Stomach (tissue), 8 donors: ENCODE measurements at regions not wholly inside any gene's neighbourhood (a gene's known extent, or its start where the extent isn't known, plus 50 kb on each side); places are given as distances from the start of the nearest gene placed in this dataset.
"Not testable (repeated sequence)": the region's sequence is repeated elsewhere in the genome, so short reads cannot be mapped to it uniquely, and the experiment has no call there.

Experiments used
- DNase-seq, 2 donors: peaks; one replicate each; pipeline versions ENCODE4 v3.0.0 to v3.0.0-alpha.2; 2013 to 2019
- H3K27ac ChIP-seq, 5 donors: fragments of 200-600 bp in 4 of 5; sonication (generic) in 4 of 5; one replicate each; pipeline ENCODE4 v1.5.1; 2013 to 2019; ENCODE audit warnings: mild to moderate bottlenecking in 1 of 5, moderate library complexity in 1 of 5
- H3K27me3 ChIP-seq, 3 donors: fragments of 200-600 bp; sonication (generic); one replicate each; pipeline ENCODE4 v1.5.1; 2017 to 2019; ENCODE audit warnings: mixed run types in 1 of 3
- H3K36me3 ChIP-seq, 4 donors: fragments of 200-600 bp; sonication (generic); 1 replicate in 3 of 4; 2 replicates in 1 of 4; pipeline ENCODE4 v1.5.1; 2016 to 2019
- H3K4me1 ChIP-seq, 4 donors: fragments of 200-600 bp; sonication (generic); one replicate each; pipeline ENCODE4 v1.5.1; 2016 to 2019
- H3K4me3 ChIP-seq, 4 donors: fragments of 200-600 bp; sonication (generic) in 3 of 4; one replicate each; pipeline ENCODE4 v1.5.1; 2016 to 2019; ENCODE audit warnings: mild to moderate bottlenecking in 1 of 4
- H3K9me3 ChIP-seq, 4 donors: fragments of 200-600 bp; sonication (generic); one replicate each; pipeline ENCODE4 v1.5.1; 2016 to 2019
- CTCF ChIP-seq, 7 experiments: fragments of 450-650 bp in 4 of 7; fragments of 200-600 bp in 3 of 7; sonication (generic) in 3 of 7; IDR thresholded peaks; one replicate each; pipeline ENCODE4 v1.5.1; 2016 to 2019; ENCODE audit warnings: antibody characterized with exemption in 7 of 7, control low read depth in 2 of 7, mild to moderate bottlenecking in 1 of 7
- EP300 ChIP-seq: sonication (generic); formaldehyde crosslinking; IDR thresholded peaks from one replicate; pipeline ENCODE4 v1.6.1; 2017; ENCODE audit warnings: antibody characterized with exemption
- POLR2A ChIP-seq, 4 donors: fragments of 450-650 bp; IDR thresholded peaks; one replicate each; pipeline ENCODE4 v1.6.1; 2016; ENCODE audit warnings: antibody characterized with exemption in 4 of 4, control low read depth in 2 of 4, mild to moderate bottlenecking in 1 of 4, moderate library complexity in 1 of 4
- POLR2AphosphoS5 ChIP-seq, 3 donors: sonication (generic); formaldehyde crosslinking; IDR thresholded peaks; one replicate each; pipeline ENCODE4 v1.6.1; 2016; ENCODE audit warnings: antibody characterized with exemption in 3 of 3
- WGBS, 5 donors: extraction: QIAGEN DNeasy Blood & Tissue Kit in 3 of 5; methylation state at CpG; one replicate each; pipeline versions ENCODE4 v1.1.5 to v1.1.7; 2013 to 2018; 5-methylcytosine and 5-hydroxymethylcytosine counted together
- intact Hi-C: fragments of 100-400 bp; cut with DNase I; formaldehyde crosslinking; loops from one replicate; pipeline ENCODE4 v1.15.1; 2023; ENCODE audit warnings: low total_unique reads
- donor health status: healthy with polysubstance abuse.
- donor health status: Bipolar disorder and iron deficiency.
- donor health status: healthy.

- Histone ChIP-seq H3K27me3 (peaks cover 0 to 23% (median 0%) of the 10 kb centered on the region in 3 donors), H3K4me3 (no peak overlapping the region), H3K36me3 (no peaks in the 10 kb centered on the region), H3K9me3 (peaks cover 0 to 10% (median 2%) of the 10 kb centered on the region in 4 donors), H3K27ac (no peak overlapping the region), H3K4me1 (no peaks in the 10 kb centered on the region)
- TF ChIP-seq CTCF (IDR thresholded peaks at IDR 0.05): no peak
- no peak for TF ChIP-seq POLR2A (IDR thresholded peaks at IDR 0.05)
- no peak for TF ChIP-seq EP300
- TF ChIP-seq POLR2AphosphoS5 (IDR thresholded peaks at IDR 0.05): no peak
- intact Hi-C loops: no loop called here
- DNase-seq: no peak
- 49 to 77% (median 70%) methylated on average over 4 of the region's 4 CpGs for WGBS, 5 donors
Measured at GRCh38 chr3:10648181-10648580, 142.8 kb upstream of the ATP2B2 start.

- H3K36me3 ChIP-seq, intact Hi-C loops, H3K4me1 ChIP-seq, H3K27ac ChIP-seq, DNase-seq, H3K4me3 ChIP-seq: not testable (repeated sequence)
- H3K9me3 ChIP-seq: peaks cover 0 to 10% (median 2%) of the 10 kb centered on the region in 4 donors
- peaks cover 0 to 21% (median 0%) of the 10 kb centered on the region in 3 donors for H3K27me3 ChIP-seq
- WGBS, 5 donors: 25 to 73% (median 59%) methylated on average over 1 of the region's 1 CpG
Measured at GRCh38 chr3:10649463-10649862, 144.1 kb upstream of the ATP2B2 start.

GRCh38 chr3:10651506-10651905 is 146.1 kb upstream of the ATP2B2 start:
- Histone ChIP-seq H3K27ac (no peak overlapping the region), H3K4me1 (no peaks in the 10 kb centered on the region), H3K4me3 (no peak overlapping the region), H3K36me3 (no peaks in the 10 kb centered on the region), H3K27me3 (peaks cover 0 to 16% (median 4%) of the 10 kb centered on the region in 3 donors), H3K9me3 (peaks cover 0 to 10% (median 2%) of the 10 kb centered on the region in 4 donors)
- TF ChIP-seq POLR2A (IDR thresholded peaks at IDR 0.05): no peak
- TF ChIP-seq POLR2AphosphoS5 (IDR thresholded peaks at IDR 0.05): no peak
- no peak for TF ChIP-seq CTCF (IDR thresholded peaks at IDR 0.05)
- TF ChIP-seq EP300: no peak
- no peak for DNase-seq
- intact Hi-C loops: no loop called here

- Histone ChIP-seq H3K4me3 (no peak overlapping the region), H3K9me3 (peaks cover 0 to 10% (median 2%) of the 10 kb centered on the region in 4 donors), H3K27me3 (peaks cover 0 to 22% (median 8%) of the 10 kb centered on the region in 3 donors), H3K4me1 (no peaks in the 10 kb centered on the region), H3K36me3 (no peaks in the 10 kb centered on the region), H3K27ac (no peak overlapping the region)
- 50 to 68% (median 59%) methylated on average over 4 of the region's 4 CpGs for WGBS, 5 donors
- intact Hi-C loops: no loop called here
- TF ChIP-seq CTCF (IDR thresholded peaks at IDR 0.05) (no peak), POLR2A (IDR thresholded peaks at IDR 0.05) (no peak), POLR2AphosphoS5 (IDR thresholded peaks at IDR 0.05) (no peak), EP300 (no peak)
- no peak for DNase-seq
Measured at GRCh38 chr3:10653241-10653640, 147.9 kb upstream of the ATP2B2 start.

- DNase-seq: no peak
- Histone ChIP-seq H3K9me3 (peaks cover 0 to 10% (median 2%) of the 10 kb centered on the region in 4 donors), H3K27me3 (peaks cover 0 to 22% (median 8%) of the 10 kb centered on the region in 3 donors), H3K4me3 (no peak overlapping the region), H3K4me1 (no peaks in the 10 kb centered on the region), H3K36me3 (no peaks in the 10 kb centered on the region), H3K27ac (no peak overlapping the region)
- WGBS, 5 donors: 68 to 78% (median 72%) methylated on average over 8 of the region's 8 CpGs
- intact Hi-C loops: no loop called here
- no peak for TF ChIP-seq CTCF (IDR thresholded peaks at IDR 0.05)
- TF ChIP-seq EP300: no peak
- no peak for TF ChIP-seq POLR2A (IDR thresholded peaks at IDR 0.05)
- TF ChIP-seq POLR2AphosphoS5 (IDR thresholded peaks at IDR 0.05): no peak
Measured at GRCh38 chr3:10653866-10654611, 148.7 kb upstream of the ATP2B2 start.
